T1000 (cell line): ENCODE measurements at regions not wholly inside any gene's neighbourhood (a gene's known extent, or its start where the extent isn't known, plus 50 kb on each side); places are given as distances from the start of the nearest gene placed in this dataset.
"Not testable (repeated sequence)": the region's sequence is repeated elsewhere in the genome, so short reads cannot be mapped to it uniquely, and the experiment has no call there.

Experiments
- DNase-seq: peaks from one replicate; lab custom pipeline; 2025; ENCODE audit warnings: mixed read lengths; lab: John Stamatoyannopoulos, UW

DNA sequence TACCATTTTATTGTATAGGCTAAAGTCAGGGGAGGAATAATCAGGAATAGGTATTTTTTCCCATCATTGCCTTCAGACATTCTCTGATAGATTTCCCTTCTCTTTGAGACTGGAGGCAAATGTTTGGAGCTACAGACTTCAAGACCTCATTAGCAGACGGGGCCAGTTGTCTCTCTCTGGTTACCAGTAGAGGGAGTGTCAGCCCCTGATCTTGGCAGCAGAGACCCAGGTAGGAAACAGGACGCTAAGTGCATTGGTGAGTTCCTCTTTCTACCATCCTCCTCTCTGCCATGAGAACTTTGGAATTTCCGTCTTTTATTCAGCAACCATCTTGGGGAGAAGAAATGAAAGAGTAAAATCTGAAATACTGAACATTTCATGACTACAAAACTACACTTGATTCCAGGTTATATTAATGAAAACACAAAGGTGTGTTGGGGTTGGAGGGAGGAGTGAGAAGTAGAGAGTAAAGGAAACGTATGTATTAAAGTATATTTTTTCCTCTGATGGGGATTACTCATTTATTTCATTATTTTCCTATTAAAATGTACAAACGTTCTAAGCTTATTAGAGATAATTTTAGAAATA is 186.2 kb upstream of the GCFC2 start:
- no peak for DNase-seq

DNA sequence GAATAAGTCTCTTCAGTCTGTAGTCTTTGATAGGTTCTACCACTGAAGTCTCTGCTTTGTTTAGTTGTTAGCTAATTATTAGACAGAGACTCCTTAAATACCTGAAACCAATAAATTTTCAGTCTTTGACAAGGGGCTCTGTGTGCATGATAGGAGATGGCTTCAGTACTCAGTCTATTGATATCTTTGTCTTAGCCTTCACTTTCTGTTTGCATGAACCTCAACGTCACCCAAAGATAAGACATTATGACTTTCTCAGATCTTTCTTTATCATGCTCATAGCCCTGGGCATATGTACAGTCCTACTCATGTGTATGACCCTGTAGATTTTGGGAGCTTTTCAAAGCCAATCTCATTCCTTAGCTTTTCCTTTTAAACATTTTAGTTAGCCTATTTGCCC is 183.5 kb upstream of the GCFC2 start:
- no peak for DNase-seq

DNA sequence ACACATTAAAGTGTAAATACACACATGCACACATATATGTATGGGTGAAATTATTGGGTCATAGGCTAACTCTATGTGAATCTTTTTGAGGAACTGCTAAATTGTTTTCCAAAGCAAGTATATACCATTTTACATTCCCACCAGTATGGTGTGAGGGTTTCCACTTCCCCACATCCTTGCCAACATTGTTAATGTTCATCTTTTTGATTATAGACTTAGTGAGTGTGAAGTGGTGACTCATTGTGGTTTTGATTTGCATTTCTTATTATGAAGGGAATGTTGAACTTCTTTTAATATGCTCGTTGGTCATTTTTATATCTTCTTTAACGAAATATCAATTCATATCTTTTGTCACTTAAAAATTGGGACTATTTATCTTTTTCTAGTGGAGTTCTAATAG is 181.8 kb upstream of the GCFC2 start:
- no peak for DNase-seq

DNA sequence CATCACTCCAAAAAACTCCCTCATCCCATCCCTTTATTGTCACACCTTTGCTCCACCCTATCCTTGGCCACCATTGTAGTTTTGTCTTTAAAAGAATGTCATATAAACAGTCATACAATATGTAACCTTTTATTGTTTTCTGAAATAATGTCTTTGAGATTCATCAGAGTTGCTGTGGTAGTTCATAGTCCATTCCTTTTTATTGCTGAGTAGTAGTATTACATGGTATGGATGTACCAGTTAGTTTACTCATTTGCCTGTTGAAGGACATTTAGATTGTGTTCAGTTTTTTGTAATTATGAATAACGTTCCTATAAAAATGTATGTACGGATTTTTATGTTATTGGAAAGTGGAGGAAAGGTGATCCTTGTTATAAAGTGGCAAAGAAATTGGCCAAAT is 171.8 kb upstream of the GCFC2 start:
- DNase-seq, result no peak

DNA sequence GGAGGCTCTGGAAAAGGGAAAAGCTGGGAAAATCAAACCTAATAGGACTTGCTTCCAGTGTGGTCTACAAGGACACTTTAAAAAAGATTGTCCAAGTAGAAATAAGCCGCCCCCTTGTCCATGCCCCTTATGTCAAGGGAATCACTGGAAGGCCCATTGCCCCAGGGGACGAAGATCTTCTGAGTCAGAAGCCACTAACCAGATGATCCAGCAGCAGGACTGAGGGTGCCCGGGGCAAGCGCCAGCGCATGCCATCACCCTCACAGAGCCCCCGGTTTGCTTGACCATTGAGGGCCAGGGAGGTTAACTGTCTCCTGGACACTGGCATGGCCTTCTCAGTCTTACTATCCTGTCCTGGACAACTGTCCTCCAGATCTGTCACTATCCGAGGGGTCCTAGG is 164.9 kb upstream of the GCFC2 start:
- not testable (repeated sequence) for DNase-seq

DNA sequence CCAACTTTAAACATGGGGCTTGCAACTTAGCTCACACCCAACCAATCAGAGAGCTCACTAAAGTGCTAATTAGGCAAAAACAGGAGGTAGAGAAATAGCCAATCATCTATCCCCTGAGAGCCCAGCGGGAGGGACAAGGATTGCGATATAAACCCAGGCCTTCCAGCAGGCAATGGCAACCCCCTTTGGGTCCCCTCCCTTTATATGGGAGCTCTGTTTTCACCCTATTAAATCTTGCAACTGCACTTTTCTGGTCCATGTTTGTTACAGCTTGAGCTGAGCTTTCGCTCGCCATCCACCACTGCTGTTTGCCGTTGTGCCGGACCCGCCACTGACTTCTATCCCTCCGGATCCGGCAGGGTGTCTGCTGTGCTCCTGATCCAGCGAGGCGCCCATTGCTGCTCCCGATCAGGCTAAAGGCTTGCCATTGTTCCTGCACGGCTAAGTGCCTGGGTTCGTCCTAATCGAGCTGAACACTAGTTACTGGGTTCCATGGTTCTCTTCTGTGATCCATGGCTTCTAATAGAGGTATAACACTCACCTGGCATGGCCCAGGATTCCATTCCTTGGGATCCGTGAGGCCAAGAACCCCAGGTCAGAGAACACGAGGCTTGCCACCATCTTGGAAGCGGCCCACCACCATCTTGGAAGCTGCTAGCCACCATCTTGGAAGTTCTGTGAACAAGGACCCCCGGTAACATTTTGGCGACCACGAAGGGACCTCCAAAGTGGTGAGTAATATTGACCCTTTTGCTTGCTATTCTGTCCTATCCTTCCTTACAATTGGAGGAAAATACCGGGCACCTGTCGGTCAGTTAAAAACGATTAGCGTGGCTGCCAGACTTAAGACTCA is 161.3 kb upstream of the GCFC2 start:
- not testable (repeated sequence) for DNase-seq

DNA sequence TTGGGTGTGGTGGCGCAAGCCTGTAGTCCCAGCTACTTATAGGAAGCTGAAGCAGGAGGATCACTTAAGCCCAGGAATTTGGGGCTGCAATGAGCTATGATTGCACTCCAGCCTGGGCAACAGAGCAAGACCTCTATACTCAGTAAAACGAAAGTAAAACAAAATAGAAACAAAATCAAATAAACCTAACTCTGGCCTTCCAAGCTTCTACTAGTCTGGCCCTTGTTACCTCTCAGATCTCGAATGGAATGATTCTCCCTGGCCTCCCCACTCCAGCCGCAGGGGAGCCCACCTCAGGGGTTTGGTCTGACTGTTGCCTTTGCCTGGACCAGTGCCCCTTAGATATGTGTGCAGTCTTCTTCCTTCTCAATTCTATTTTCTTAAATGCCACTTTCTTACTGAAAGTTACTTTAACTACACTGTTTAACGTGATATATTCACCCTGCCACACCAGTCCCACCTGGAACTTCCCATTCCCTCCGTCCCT is 160.0 kb upstream of the GCFC2 start:
- DNase-seq, result no peak

DNA sequence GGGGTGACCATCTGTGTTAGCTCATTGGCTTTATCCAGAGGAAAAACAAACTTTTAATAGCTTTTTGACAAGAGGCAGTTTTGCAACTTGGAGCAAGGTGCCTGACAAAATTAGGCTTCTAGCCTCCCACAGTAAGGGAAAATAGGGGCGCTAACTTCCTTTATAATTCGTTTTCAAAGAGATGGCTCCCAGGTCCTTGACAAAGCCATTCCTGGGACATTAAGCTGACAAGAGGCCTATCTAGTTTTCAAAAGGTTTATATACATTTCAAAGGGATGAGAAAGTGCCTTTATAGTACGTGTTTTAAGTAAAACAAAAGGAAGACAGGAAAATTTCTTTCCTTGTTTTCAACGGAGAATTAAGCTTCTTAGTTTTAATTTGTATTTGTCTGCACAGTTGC is 159.4 kb upstream of the GCFC2 start:
- DNase-seq, result no peak

DNA sequence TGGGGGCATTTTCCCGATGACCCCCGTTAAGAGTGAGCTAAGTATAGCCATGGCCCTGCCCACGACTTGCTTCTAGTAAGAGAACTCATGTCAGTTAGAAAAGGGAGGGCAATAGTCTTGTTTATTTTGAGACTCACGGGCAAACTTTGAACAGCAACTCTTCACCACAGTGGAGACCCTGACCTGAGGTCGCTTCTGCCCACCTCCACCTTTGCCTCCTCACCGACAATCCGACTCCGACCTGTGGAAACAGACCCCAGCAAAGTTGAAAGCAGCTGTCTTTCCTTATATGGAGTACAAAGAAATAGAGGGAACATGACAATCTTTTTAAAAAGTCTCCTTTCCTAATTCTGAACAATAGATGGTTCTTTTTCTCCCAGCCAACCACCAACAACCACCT is 155.0 kb upstream of the GCFC2 start:
- DNase-seq, result no peak

DNA sequence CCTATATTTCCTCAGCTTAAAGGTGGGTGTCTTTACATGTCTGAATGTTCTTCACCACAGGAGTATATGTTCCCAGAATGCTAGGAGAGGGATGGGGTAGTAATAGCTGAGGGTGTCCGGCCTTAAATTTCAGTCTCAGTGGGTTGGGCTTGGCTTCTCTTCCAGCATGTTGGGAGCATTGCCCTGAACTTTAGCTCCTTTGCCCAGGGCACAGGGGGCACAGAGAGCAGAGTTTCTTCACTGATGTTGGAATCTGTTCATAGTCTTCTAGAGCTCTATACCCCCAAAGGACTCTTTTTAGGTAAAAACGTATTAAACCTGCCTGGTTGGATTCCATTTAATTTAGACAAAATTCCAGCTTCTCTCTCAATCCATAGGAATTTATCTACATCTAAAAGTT is 154.4 kb upstream of the GCFC2 start:
- DNase-seq, result no peak

DNA sequence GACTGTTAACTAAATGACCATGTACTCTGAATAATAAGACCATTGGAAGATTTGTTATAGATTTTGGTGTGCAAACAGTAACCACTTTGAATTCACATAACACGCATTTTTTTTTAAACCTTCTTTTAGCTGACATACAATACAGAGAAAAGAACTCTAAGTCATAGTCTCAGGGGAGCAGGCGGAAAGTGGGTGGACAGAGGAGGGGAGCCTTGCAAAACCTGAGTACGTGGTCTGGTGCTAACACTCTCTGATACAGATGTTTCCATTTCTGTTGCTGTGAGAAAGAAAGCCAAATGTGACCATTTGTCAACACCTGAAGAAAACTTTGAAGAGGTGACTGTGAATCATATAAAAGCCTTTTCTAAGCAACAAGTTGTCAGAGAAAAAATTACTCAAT is 151.8 kb upstream of the GCFC2 start:
- DNase-seq, result no peak

DNA sequence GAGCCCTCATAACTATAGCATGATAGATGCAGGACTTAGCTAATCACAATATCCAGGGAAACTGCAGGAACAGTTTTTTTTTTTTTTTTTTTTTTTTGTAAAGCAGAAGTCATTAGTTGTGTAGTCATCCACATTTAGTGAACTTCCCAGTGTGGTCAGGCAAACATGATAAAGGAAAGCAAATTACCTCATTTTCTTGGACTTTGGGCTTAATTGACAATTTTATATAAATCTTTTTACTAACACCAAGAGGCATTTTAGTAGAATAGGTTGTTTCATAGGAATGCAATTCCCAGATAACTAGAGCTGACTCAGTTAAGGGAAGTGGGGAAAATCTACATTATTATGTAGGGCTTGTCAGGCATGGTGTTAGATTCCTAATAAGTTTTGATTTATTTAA is 142.7 kb upstream of the GCFC2 start:
- DNase-seq, result no peak

DNA sequence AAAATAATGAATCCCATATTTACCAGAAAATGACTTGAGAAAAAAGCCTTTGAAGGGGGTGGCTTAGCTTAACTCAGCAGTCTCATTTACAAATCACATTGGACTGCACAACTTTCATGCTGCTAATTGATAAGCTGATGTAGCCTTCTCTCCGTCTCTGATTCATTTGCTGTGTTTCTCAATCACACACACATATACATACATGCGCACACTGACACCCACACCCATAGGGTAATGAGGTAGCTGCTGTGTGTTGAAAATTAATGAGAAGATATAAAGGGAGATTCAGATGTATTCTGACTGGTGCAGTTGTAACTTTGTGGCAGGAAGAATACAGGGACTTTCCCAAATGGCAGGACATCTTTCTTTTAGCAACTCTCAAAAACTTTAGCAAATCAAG is 141.9 kb upstream of the GCFC2 start:
- no peak for DNase-seq

DNA sequence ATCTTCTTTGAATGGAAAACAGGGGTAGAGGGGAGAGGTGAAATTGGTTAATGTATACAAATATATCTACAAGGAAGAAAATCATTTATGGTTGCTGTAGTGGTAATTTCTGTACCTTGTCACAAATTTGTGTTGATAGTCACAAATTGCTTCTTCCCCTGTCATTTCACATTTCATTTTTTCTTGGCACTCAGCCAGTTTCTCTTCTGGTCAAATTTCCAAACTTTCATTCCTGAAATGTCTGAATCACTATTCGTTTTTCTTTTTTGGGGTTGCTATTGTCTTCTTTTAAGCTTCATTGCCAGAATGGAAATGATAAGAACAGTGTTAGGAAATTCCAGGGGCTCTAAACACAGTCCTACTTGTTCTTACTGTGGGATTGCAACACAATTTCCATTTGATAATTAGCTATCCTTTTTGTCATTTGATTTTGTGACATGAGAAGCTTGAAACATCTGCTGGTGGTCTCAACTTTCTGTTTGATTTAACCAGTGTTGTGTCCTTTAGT is 136.0 kb upstream of the GCFC2 start:
- no peak for DNase-seq

DNA sequence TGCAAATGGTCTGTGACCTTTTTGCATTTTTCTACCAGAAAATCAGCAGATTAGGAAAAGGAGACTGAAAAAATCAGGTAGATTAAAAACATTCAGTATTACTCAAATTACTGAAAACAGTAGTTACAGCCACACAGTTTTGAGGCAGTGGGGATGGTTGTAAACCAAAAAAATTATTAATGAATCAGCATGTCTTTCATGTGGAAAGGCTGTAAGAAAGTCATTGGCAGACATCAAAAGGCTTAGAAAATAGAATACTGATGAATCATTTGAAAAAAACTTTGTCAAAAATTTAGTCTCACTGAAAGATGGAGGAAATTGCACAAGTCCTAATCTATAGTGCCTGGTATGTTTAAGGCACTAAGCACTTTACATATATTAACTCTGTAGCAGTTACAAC is 133.9 kb upstream of the GCFC2 start:
- DNase-seq, result no peak

DNA sequence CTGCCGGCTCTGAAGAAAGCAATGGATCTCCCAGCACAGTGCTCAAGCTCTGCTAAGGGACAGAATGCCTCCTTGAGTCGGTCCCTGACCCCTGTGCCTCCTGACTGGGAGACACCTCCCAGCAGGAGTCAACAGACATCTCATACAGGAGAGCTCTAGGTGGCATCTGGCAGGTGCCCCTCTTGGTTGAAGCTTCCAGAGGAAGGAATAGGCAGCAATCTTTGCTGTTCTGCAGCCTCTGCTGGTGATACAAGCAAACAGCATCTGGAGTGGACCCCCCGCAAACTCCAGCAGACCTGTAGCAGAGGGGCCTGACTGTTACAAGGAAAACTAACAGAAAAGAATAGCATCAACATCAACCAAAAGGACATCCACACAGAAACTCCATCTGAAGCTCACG is 123.9 kb upstream of the GCFC2 start:
- DNase-seq, result not testable (repeated sequence)

DNA sequence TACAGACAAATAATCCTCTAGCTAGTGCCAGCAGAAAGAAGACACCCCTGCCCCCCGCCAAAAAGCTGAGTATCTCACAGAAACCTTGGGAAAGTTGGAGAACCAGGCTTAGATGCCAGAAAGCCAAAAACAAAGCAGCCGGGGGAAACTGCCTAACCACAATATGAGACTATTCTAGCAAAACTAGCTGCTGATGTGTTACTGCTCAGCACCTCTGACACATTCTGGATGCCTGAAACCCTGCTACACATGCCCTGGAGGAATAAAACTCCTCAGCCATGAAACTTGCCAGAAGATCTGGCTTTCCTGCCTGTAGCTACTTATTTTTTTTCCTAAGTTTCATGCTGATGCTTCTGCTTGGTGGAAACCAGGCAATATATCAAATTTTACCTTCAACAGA is 122.7 kb upstream of the GCFC2 start:
- no peak for DNase-seq

DNA sequence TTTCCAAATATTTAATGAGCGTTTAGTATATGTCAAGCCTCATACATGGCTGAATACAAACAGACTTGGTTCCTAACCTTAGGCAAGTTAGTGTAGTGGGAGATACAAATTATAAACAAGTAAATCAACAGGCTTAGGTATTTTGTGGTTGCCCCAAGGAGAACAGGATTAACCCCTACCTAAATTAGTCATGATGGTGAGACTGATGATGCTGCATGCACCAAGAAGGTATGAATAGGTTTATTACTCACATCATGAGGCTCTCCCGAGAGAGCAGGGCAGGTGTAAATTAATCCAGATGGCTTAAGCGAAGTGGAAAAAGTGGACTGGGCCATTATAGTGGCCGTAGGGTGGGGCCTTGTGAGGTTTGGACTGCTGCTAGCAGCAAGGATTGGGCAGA is 118.1 kb upstream of the GCFC2 start:
- no peak for DNase-seq

DNA sequence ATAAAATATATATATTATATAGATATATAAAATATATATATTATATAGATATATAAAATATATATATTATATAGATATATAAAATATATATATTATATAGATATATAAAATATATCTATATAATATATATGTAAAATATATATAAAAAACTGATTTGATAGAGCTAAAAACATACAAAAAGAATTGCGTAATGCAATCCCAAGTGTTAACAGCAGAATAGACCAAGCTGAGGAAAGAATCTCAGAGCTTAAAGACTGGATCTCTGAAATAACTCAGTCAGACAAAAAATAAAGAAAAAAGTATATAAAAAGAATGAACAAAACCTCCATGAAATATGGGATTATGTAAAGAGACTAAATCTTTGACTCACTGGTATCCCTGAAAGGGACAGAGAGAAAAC is 112.8 kb upstream of the GCFC2 start:
- DNase-seq, result not testable (repeated sequence)

DNA sequence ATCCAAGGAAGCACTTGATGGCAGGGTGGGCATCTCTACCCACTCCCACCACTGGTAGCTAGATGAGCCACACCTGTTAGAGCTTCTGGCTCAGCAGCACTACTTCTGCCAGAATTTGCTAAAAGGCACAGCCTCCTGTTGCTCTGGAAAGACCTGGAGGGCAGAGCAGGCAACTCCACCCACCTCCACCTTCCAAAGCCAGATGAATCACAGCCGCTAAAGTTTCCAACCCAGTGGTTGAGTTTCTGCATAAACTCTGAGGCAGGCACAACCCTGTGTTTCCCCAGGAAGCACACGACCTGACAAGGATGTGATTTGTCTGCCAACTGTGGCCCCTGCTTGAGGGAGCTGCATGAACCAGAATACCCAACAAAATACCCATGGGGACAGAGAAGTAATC is 111.6 kb upstream of the GCFC2 start:
- DNase-seq, result no peak

DNA sequence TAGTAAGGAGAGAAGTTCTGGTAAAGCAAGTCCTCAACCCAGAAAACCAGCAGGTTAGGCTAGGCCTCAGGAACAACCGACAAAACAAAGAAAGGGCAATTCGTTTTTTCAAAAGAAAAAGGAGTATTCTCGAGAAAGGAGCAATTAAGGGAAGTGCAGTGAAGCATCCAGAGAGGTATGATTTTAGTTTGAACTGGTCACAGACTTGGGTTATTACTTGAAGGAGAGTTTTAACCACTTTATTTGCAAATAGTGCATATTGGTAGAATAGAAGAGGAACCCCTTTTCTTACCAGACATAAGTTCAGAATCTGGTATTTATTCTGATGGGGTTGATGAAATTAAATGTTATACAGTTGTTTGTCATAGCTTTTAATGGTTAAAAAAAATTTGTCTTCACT is 110.0 kb upstream of the GCFC2 start:
- no peak for DNase-seq

DNA sequence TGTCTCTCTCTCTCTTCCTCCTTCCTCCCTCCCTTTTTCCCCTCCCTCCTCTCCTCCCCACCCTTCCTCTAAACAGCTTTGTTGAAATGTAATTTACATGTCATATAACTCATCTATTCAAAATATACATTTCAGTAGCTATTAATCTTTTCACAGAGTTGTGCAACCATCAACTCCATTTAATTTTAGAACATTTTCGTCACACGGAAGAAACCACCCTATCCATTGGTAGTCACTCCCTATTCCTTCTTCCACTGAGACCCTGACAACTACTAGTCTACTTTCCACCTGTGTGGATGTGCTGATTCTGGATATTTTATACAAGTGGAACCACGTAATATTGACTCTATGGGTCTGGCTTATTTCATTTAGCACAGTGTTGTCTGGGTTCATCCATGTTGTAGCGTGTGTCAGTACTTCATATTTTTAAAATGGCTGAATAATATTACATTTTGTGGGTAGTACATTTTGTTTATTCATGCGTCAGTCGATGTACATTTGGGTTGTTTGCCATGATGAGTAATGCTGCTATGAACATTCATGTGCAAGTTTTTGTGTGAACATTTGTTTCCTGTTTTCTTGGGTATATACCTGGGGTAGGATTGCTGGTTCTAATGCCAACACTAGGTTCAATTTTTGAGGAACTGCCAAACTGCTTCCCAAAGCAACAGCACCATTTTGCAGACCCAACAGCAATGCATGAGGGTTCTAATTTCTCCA is 100.1 kb upstream of the GCFC2 start:
- no peak for DNase-seq
